Calu3 (cell line): ENCODE measurements at regions not wholly inside any gene's neighbourhood (a gene's known extent, or its start where the extent isn't known, plus 50 kb on each side); places are given as distances from the start of the nearest gene placed in this dataset.

Source experiments
- BruUV-seq: library from RNA; stranded (reverse); fragments of 400-500 nt; replicated peaks from 2 replicates; lab custom pipeline; 2021; lab: Mats Ljungman, UMichigan
- CTCF ChIA-PET: fragments of 300-600 bp; sonication (Branson Sonifier 250); formaldehyde crosslinking; loops from one replicate; lab custom pipeline; 2022; ENCODE audit warnings: antibody characterized with exemption; lab: Charles Lee
- DNase-seq: peaks from one replicate; pipeline ENCODE4 v3.0.0; 2022
- H3K27ac Mint-ChIP-seq: one replicate; pipeline ENCODE4 v1.8.0; 2022; ENCODE audit warnings: mixed read lengths; ENCODE audit not compliant: unreplicated experiment
- H3K27me3 Mint-ChIP-seq: one replicate; pipeline ENCODE4 v1.8.0; 2022; ENCODE audit warnings: mixed read lengths; ENCODE audit not compliant: unreplicated experiment
- H3K36me3 Mint-ChIP-seq: one replicate; pipeline ENCODE4 v1.8.0; 2022; ENCODE audit warnings: mild to moderate bottlenecking, moderate library complexity, mixed read lengths; ENCODE audit not compliant: insufficient read depth, unreplicated experiment
- H3K4me1 Mint-ChIP-seq: one replicate; pipeline ENCODE4 v1.8.0; 2022; ENCODE audit warnings: mild to moderate bottlenecking, low read depth, mixed read lengths; ENCODE audit not compliant: unreplicated experiment
- H3K4me3 Mint-ChIP-seq: one replicate; pipeline ENCODE4 v1.8.0; 2022; ENCODE audit warnings: mild to moderate bottlenecking, low read depth, moderate library complexity, mixed read lengths; ENCODE audit not compliant: unreplicated experiment
- H3K9me3 Mint-ChIP-seq: one replicate; pipeline ENCODE4 v1.8.0; 2022; ENCODE audit warnings: low read depth, mixed read lengths; ENCODE audit not compliant: unreplicated experiment
- CTCF ChIP-seq: fragments of 200-600 bp; IDR thresholded peaks from one replicate; pipeline ENCODE4 v1.8.0; 2022; ENCODE audit warnings: antibody characterized with exemption; ENCODE audit not compliant: unreplicated experiment
- intact Hi-C: fragments of 100-400 bp; cut with micrococcal nuclease; formaldehyde crosslinking; loops from one replicate; pipeline ENCODE4 v1.10.0; 2022; ENCODE audit not compliant: unreplicated experiment

GRCh38 chr1:57704811-57705210, 281.0 kb upstream of the DAB1 start:
- Mint-ChIP-seq H3K27ac (no peak overlapping the region), H3K36me3 (no peaks in the 10 kb centered on the region), H3K9me3 (peaks cover 14% of the 10 kb centered on the region), H3K27me3 (no peaks in the 10 kb centered on the region), H3K4me1 (no peaks in the 10 kb centered on the region), H3K4me3 (no peak overlapping the region)
- DNase-seq: no peak
- intact Hi-C loops: no loop called here
- no peak for TF ChIP-seq CTCF
- CTCF ChIA-PET: no interaction called here
- BruUV-seq: no TSS peak

- CTCF ChIA-PET: no interaction called here
- Mint-ChIP-seq H3K4me1 (no peaks in the 10 kb centered on the region), H3K27me3 (no peaks in the 10 kb centered on the region), H3K36me3 (no peaks in the 10 kb centered on the region), H3K9me3 (peaks cover 14% of the 10 kb centered on the region), H3K27ac (no peak overlapping the region), H3K4me3 (no peak overlapping the region)
- DNase-seq: no peak
- TF ChIP-seq CTCF: no peak
- intact Hi-C loops: no loop called here
- BruUV-seq: no TSS peak
Observed at GRCh38 chr1:57704231-57704630, 280.4 kb upstream of the DAB1 start.

- no peak for TF ChIP-seq CTCF
- intact Hi-C loops: no loop called here
- no peaks in the 10 kb centered on the region for H3K27me3 Mint-ChIP-seq
- no peak overlapping the region for H3K27ac Mint-ChIP-seq
- CTCF ChIA-PET: no interaction called here
- no TSS peak for BruUV-seq
- H3K36me3 Mint-ChIP-seq: no peaks in the 10 kb centered on the region
- H3K9me3 Mint-ChIP-seq: peaks cover 15% of the 10 kb centered on the region
- DNase-seq: no peak
- H3K4me1 Mint-ChIP-seq: no peaks in the 10 kb centered on the region
- H3K4me3 Mint-ChIP-seq: no peak overlapping the region
Observed at GRCh38 chr1:57696904-57697303, 273.0 kb upstream of the DAB1 start.

GRCh38 chr1:57696043-57696442, 272.2 kb upstream of the DAB1 start:
- DNase-seq: no peak
- Mint-ChIP-seq H3K27ac (no peak overlapping the region), H3K9me3 (peaks cover 15% of the 10 kb centered on the region), H3K36me3 (no peaks in the 10 kb centered on the region), H3K4me3 (no peak overlapping the region), H3K27me3 (no peaks in the 10 kb centered on the region), H3K4me1 (no peaks in the 10 kb centered on the region)
- intact Hi-C loops: no loop called here
- BruUV-seq: no TSS peak
- CTCF ChIA-PET: no interaction called here
- no peak for TF ChIP-seq CTCF
